IMR-90 (cell line): ENCODE measurements at regions not wholly inside any gene's neighbourhood (a gene's known extent, or its start where the extent isn't known, plus 50 kb on each side); places are given as distances from the start of the nearest gene placed in this dataset.

Experiments used
- BHLHE40 ChIP-seq: fragments of 150-350 bp; IDR thresholded peaks from 2 replicates; pipeline ENCODE4 v1.6.1; 2016; ENCODE audit warnings: mild to moderate bottlenecking, low read depth, low read length
- CEBPB ChIP-seq: IDR thresholded peaks from 2 replicates; pipeline ENCODE4 v1.6.1; 2012; ENCODE audit warnings: low read depth, low read length, improper control_type of control experiment
- CTCF ChIP-seq: conservative IDR thresholded peaks from 2 replicates; pipeline ENCODE4 v1.5.1; 2012; ENCODE audit warnings: mild to moderate bottlenecking, low read depth, low read length, improper control_type of control experiment
- FOS ChIP-seq: fragments of 150-350 bp; IDR thresholded peaks from 2 replicates; pipeline ENCODE4 v1.6.1; 2016; ENCODE audit warnings: low read depth, low read length
- MAZ ChIP-seq: IDR thresholded peaks from 2 replicates; pipeline ENCODE4 v1.6.1; 2012; ENCODE audit warnings: low read depth, mild to moderate bottlenecking, low read length, improper control_type of control experiment, moderate library complexity, borderline replicate concordance
- MXI1 ChIP-seq: IDR thresholded peaks from 2 replicates; pipeline ENCODE4 v1.6.1; 2012; ENCODE audit warnings: low read depth, mild to moderate bottlenecking, low read length, moderate library complexity, borderline replicate concordance
- POLR2A ChIP-seq: IDR thresholded peaks from 2 replicates; pipeline ENCODE4 v1.6.1; 2012; ENCODE audit warnings: mild to moderate bottlenecking, low read depth, low read length
- RAD21 ChIP-seq: IDR thresholded peaks from 2 replicates; pipeline ENCODE4 v1.6.1; 2012; ENCODE audit warnings: low read length, improper control_type of control experiment
- RCOR1 ChIP-seq: IDR thresholded peaks from 2 replicates; pipeline ENCODE4 v1.6.1; 2012; ENCODE audit warnings: mild to moderate bottlenecking, low read length, improper control_type of control experiment; ENCODE audit not compliant: insufficient replicate concordance
- TF ChIP-seq, protein P1 (sequence below): fragments of 150-350 bp; IDR thresholded peaks from 2 replicates; pipeline ENCODE4 v1.6.1; 2017; ENCODE audit warnings: mild to moderate bottlenecking, antibody characterized with exemption, low read length, low read depth

GRCh38 chr1:60169206-60169605 lies 95.6 kb upstream of the C1orf87 start:
- TF ChIP-seq BHLHE40 (no peak), CTCF (no peak), MAZ (no peak), POLR2A (no peak), CEBPB (no peak), MXI1 (no peak), RAD21 (no peak), RCOR1 (no peak), FOS (no peak)
- TF ChIP-seq, protein P1, sequence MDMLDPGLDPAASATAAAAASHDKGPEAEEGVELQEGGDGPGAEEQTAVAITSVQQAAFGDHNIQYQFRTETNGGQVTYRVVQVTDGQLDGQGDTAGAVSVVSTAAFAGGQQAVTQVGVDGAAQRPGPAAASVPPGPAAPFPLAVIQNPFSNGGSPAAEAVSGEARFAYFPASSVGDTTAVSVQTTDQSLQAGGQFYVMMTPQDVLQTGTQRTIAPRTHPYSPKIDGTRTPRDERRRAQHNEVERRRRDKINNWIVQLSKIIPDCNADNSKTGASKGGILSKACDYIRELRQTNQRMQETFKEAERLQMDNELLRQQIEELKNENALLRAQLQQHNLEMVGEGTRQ, result no peak
